ENCODE measurements at regions not wholly inside any gene's neighbourhood (a gene's known extent, or its start where the extent isn't known, plus 50 kb on each side); places are given as distances from the start of the nearest gene placed in this dataset.

DNA sequence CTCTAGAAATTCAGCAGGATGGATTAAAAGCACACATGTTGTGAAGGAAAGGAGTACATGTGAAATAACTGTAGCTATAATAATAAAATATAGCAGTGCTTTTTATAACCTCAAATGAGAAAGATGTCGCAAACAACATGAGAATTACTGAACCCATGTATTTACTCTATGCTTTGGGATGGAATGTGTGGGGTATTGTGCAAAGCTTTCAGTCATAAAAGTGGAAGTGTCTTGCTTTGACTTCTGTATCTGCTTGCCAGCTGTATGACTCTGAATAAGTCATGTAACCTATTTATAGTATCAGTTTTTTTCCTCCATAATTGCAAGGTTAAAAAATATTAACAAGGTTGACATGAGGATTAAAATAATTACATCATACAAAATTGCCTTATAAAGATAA is 519.3 kb upstream of the CADM2 start:
- Mint-ChIP-seq H3K4me1 (ENCODE audit: low read depth) (no peaks in the 10 kb centered on the region), H3K9me3 (ENCODE audit: insufficient read depth) (peaks cover 21% of the 10 kb centered on the region), H3K4me3 (no peak overlapping the region), H3K27me3 (ENCODE audit: low read depth) (no peaks in the 10 kb centered on the region), H3K36me3 (ENCODE audit: low read depth) (no peaks in the 10 kb centered on the region), H3K27ac (no peak overlapping the region)
- ATAC-seq (no peak), DNase-seq (no peak)
- CTCF ChIA-PET = no interaction called here
- POLR2A ChIA-PET = no interaction called here

DNA sequence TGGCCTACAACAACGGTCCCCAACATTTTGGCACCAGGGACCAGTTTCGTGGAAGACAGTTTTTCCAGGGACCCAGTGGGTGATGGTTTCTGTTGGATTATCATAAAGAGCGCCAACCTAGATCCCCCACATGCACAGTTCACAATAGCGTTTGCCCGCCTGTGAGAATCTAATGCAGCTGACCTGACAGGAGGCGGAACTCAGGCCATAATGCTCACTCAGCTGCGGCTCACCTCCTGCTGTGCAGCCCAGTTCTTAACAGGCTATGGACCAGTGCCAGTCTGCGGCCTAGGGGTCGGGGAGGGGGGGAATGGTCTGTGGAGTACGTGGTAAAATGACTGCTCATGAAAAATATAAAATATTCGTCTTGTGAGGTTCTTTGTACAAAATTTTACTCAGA is 518.5 kb upstream of the CADM2 start:
- ChIA-PET CTCF (no interaction called here), POLR2A (no interaction called here)
- no peak for DNase-seq
- no peaks in the 10 kb centered on the region for H3K36me3 Mint-ChIP-seq (ENCODE audit: low read depth)
- H3K4me3 Mint-ChIP-seq = no peak overlapping the region
- no peak for ATAC-seq
- H3K9me3 Mint-ChIP-seq (ENCODE audit: insufficient read depth) = peaks cover 22% of the 10 kb centered on the region
- H3K27me3 Mint-ChIP-seq (ENCODE audit: low read depth) = no peaks in the 10 kb centered on the region
- no peak overlapping the region for H3K27ac Mint-ChIP-seq
- H3K4me1 Mint-ChIP-seq (ENCODE audit: low read depth) = no peaks in the 10 kb centered on the region

DNA sequence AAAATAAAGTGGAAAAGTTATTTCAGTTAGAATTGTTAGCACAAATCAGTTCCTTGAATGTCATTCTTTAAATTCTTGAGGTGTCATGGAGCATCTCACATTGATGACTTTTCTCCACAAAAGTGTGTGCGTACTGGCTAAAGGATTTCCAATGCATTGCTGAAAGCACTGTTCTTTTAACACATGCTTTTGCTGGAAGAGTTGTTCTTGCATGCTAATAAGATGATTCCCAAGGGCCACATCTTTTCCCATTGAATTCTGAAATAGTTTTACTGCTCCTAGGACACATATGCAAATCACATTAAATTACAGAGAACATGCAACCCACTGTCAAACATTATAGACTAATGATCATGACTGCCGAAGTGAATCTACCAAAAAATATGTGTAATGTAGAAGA is 516.3 kb upstream of the CADM2 start:
- DNase-seq (no peak), ATAC-seq (no peak)
- H3K9me3 Mint-ChIP-seq (ENCODE audit: insufficient read depth) = peaks cover 28% of the 10 kb centered on the region
- ChIA-PET POLR2A (no interaction called here), CTCF (no interaction called here)
- no peaks in the 10 kb centered on the region for H3K36me3 Mint-ChIP-seq (ENCODE audit: low read depth)
- no peak overlapping the region for H3K4me3 Mint-ChIP-seq
- H3K27me3 Mint-ChIP-seq (ENCODE audit: low read depth) = no peaks in the 10 kb centered on the region
- no peak overlapping the region for H3K27ac Mint-ChIP-seq
- H3K4me1 Mint-ChIP-seq (ENCODE audit: low read depth) = no peaks in the 10 kb centered on the region

DNA sequence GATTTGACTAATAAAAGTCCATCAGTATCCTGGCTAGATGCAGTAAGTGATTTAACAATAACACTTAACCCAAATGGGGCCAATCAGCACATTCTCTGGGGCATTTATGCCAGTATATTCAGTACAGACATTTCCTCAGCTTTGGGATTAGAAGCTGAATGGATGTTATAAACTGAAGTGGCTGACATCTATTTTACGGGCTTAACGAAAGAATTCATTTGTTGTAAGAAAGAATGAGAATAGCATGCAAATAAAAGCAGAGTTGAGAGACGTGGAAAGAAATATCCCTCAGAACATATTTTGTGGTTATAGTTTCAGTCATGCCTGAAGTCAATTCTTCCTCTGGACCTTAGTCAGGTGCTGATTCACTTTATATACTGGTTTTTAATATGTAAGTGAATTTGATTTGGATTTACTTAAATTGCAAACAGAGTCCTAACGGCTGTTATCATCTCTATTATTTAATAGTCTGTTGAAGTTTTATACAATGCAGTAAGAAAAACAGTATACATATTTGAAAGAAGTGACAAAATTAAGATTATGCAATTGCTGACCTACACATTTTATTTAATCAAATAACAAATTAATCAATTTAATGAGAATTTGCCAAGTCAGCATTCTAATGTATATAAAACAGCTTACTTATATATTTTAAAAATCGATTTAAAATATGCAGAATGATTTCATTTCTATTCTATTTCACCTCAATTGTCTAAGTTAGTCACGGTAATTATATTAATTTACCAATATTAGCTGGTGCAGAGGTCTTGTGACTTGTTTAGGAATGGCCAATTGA is 513.9 kb upstream of the CADM2 start:
- Mint-ChIP-seq H3K27me3 (ENCODE audit: low read depth) (no peaks in the 10 kb centered on the region), H3K9me3 (ENCODE audit: insufficient read depth) (peaks cover 21% of the 10 kb centered on the region), H3K4me1 (ENCODE audit: low read depth) (no peaks in the 10 kb centered on the region), H3K27ac (no peak overlapping the region), H3K36me3 (ENCODE audit: low read depth) (no peaks in the 10 kb centered on the region), H3K4me3 (no peak overlapping the region)
- ChIA-PET POLR2A (no interaction called here), CTCF (no interaction called here)
- ATAC-seq (no peak), DNase-seq (no peak)

DNA sequence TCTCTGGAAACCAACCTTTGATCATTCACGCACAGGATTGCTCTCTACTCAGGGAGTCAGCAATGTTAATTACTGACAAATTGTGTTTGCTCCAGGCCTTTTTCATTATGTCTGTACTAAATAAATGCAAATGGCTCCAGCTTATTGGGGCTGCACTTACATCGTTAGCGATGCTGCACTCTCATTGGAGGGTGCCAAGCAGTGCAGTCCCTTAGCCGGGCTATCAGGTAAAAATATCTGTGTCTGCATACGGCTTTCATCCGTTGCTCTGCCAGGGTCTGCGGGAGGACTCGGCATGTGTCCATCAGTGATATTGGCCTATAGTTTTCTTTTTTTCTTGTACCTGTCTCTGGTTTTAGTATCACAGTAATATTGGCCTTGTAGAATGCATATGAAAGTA is 471.5 kb upstream of the CADM2 start:
- POLR2A ChIA-PET = no interaction called here
- no peak overlapping the region for H3K27ac Mint-ChIP-seq
- DNase-seq (no peak), ATAC-seq (no peak)
- no peak overlapping the region for H3K4me3 Mint-ChIP-seq
- no peaks in the 10 kb centered on the region for H3K4me1 Mint-ChIP-seq (ENCODE audit: low read depth)
- no peaks in the 10 kb centered on the region for H3K27me3 Mint-ChIP-seq (ENCODE audit: low read depth)
- H3K36me3 Mint-ChIP-seq (ENCODE audit: low read depth) = no peaks in the 10 kb centered on the region
- H3K9me3 Mint-ChIP-seq (ENCODE audit: insufficient read depth) = peaks cover 16% of the 10 kb centered on the region
- CTCF ChIA-PET = no interaction called here

DNA sequence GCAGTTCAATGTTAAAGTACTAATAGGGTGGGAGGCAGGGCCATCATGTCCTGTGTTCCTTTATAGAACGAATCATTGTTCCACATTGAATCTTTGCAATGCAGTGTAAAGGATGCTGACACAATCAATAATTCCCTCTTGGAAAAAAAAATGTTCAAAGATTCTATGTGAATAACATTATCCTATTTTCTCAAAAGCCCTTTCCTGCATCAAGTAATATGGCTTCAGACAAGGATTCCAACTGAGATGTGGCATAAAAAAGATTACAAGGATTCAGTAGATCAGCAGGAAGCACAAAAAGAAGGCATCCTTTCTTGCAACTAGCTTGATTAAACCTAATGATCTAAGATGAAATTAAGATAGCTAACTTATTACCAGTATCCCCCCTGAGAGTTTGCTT is 454.0 kb upstream of the CADM2 start:
- CTCF ChIA-PET = no interaction called here
- H3K4me1 Mint-ChIP-seq (ENCODE audit: low read depth) = no peaks in the 10 kb centered on the region
- POLR2A ChIA-PET = no interaction called here
- no peaks in the 10 kb centered on the region for H3K27me3 Mint-ChIP-seq (ENCODE audit: low read depth)
- no peak overlapping the region for H3K4me3 Mint-ChIP-seq
- H3K36me3 Mint-ChIP-seq (ENCODE audit: low read depth) = no peaks in the 10 kb centered on the region
- no peak overlapping the region for H3K27ac Mint-ChIP-seq
- DNase-seq (no peak), ATAC-seq (no peak)
- peaks cover 13% of the 10 kb centered on the region for H3K9me3 Mint-ChIP-seq (ENCODE audit: insufficient read depth)

DNA sequence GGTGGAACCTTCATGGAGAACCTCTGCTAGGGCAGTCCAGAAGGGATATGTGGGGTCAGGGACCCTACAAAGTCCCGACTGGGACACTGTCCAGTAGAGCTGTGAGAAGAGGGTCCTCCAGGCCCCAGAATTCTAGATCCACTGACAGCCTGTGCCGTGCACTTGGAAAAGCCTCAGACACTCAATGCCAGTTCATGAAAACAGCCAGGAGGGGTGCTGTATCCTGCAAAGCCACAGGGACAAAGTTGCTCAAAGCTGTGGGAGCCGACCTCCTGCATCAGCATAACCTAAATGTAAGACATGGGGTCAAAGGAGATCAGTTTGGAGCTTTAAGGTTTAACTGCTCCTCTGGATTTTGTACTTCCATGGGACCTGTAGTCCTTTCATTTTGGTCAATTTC is 448.8 kb upstream of the CADM2 start:
- Mint-ChIP-seq H3K27me3 (ENCODE audit: low read depth) (no peaks in the 10 kb centered on the region), H3K27ac (no peak overlapping the region), H3K4me3 (no peak overlapping the region), H3K9me3 (ENCODE audit: insufficient read depth) (peaks cover 13% of the 10 kb centered on the region), H3K4me1 (ENCODE audit: low read depth) (no peaks in the 10 kb centered on the region), H3K36me3 (ENCODE audit: low read depth) (no peaks in the 10 kb centered on the region)
- ATAC-seq (no peak), DNase-seq (no peak)
- CTCF ChIA-PET = no interaction called here
- POLR2A ChIA-PET = no interaction called here

DNA sequence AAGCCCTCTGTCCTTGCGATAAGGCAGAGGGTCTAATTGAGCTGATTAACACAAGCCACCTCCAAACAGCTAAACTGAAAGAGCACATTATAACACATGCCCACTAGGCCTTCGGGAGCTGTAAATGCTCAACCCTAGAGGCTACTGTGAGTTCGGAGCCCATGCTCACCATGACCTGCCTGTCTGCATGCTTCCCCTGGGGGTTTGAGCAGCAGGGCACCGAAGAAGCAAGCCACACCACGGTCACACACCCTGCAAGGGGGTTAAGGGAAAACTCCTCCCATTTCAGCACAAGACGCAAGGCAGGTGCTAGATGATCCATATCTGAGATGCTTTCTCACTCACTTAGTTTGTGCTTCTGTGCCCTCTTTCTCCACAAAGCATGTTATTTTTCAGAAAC is 435.9 kb upstream of the CADM2 start:
- ChIA-PET CTCF (no interaction called here), POLR2A (no interaction called here)
- no peak overlapping the region for H3K27ac Mint-ChIP-seq
- peaks cover 28% of the 10 kb centered on the region for H3K9me3 Mint-ChIP-seq (ENCODE audit: insufficient read depth)
- no peaks in the 10 kb centered on the region for H3K36me3 Mint-ChIP-seq (ENCODE audit: low read depth)
- ATAC-seq (no peak), DNase-seq (no peak)
- no peaks in the 10 kb centered on the region for H3K4me1 Mint-ChIP-seq (ENCODE audit: low read depth)
- H3K4me3 Mint-ChIP-seq = no peak overlapping the region
- no peaks in the 10 kb centered on the region for H3K27me3 Mint-ChIP-seq (ENCODE audit: low read depth)

DNA sequence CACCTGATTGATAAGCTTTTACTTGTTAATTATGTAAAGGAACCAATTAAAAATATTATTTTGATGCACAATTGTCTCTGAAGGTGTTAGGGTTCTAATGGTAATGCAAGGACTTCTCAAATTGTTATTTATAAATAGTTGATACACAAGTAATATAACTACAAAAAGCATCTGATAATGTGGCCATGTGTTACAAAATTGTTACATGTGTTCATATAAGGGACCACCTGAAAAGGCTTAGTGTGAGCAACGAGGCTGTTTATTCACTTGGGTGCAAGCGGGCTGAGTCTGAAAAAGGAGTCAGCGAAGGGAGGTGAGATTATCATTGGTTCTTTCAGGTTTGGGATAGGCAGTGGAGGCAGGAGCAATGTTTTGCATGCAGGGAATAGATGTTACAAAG is 421.9 kb upstream of the CADM2 start:
- no peak overlapping the region for H3K27ac Mint-ChIP-seq

DNA sequence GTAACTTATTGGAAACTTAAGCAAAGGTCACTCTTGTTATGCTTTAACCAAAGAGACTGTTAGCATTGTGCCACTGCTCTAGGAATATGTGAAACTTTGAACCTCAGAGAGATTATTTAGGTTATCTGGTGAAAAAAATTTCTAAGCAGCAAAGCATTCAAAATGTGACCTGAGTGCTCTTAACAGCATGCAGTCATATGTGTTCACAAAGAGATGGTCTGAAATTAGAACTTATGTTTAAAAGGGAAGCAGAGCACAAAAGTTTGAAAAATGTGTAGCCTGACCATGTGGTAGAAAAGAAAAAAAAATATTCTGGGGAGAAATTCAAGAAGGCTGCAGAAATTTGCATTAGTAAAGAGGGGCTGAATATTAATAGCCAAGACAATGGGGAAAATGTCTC is 420.2 kb upstream of the CADM2 start:
- no peaks in the 10 kb centered on the region for H3K4me1 Mint-ChIP-seq (ENCODE audit: low read depth)
- no peak overlapping the region for H3K4me3 Mint-ChIP-seq
- H3K27ac Mint-ChIP-seq = no peak overlapping the region
- ATAC-seq = no peak
- POLR2A ChIA-PET = no interaction called here
- H3K9me3 Mint-ChIP-seq (ENCODE audit: insufficient read depth) = peaks cover 6% of the 10 kb centered on the region
- DNase-seq = no peak
- H3K36me3 Mint-ChIP-seq (ENCODE audit: low read depth) = no peaks in the 10 kb centered on the region
- CTCF ChIA-PET = no interaction called here
- H3K27me3 Mint-ChIP-seq (ENCODE audit: low read depth) = no peaks in the 10 kb centered on the region

More for the DNA sequence above, 421.9 kb upstream of the CADM2 start:
- Mint-ChIP-seq H3K4me3 (no peak overlapping the region), H3K36me3 (ENCODE audit: low read depth) (no peaks in the 10 kb centered on the region), H3K4me1 (ENCODE audit: low read depth) (no peaks in the 10 kb centered on the region), H3K9me3 (ENCODE audit: insufficient read depth) (peaks cover 2% of the 10 kb centered on the region), H3K27me3 (ENCODE audit: low read depth) (no peaks in the 10 kb centered on the region)
- ATAC-seq (no peak), DNase-seq (no peak)
- ChIA-PET CTCF (no interaction called here), POLR2A (no interaction called here)

DNA sequence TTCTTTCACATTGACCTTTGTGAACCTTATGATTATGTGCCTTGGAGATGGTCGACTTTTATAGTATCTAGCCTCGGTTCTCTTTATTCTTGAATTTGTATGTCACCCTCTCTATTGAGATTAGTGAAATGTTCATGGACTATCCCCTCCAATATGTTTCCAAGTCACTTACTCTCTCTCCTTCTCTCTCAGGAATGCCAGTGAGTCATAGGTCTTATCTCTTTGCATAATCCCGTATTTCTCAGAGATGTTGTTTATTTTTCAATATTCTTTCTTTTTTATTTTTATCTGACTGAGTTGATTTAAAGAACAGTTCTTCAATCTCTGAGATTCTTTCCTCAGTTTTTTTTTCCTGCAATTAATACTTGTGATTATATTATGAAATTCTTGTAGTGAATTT is 411.6 kb upstream of the CADM2 start:
- Mint-ChIP-seq H3K9me3 (ENCODE audit: insufficient read depth) (peaks cover 1% of the 10 kb centered on the region), H3K27ac (no peak overlapping the region), H3K27me3 (ENCODE audit: low read depth) (no peaks in the 10 kb centered on the region), H3K36me3 (ENCODE audit: low read depth) (no peaks in the 10 kb centered on the region), H3K4me1 (ENCODE audit: low read depth) (no peaks in the 10 kb centered on the region), H3K4me3 (no peak overlapping the region)
- POLR2A ChIA-PET = no interaction called here
- DNase-seq (no peak), ATAC-seq (no peak)
- CTCF ChIA-PET = interaction anchor here (0.8 kb wide), 1 partner anchor 10 kb away, joined by 5 read pairs; no protein-coding TSS in a partner anchor

DNA sequence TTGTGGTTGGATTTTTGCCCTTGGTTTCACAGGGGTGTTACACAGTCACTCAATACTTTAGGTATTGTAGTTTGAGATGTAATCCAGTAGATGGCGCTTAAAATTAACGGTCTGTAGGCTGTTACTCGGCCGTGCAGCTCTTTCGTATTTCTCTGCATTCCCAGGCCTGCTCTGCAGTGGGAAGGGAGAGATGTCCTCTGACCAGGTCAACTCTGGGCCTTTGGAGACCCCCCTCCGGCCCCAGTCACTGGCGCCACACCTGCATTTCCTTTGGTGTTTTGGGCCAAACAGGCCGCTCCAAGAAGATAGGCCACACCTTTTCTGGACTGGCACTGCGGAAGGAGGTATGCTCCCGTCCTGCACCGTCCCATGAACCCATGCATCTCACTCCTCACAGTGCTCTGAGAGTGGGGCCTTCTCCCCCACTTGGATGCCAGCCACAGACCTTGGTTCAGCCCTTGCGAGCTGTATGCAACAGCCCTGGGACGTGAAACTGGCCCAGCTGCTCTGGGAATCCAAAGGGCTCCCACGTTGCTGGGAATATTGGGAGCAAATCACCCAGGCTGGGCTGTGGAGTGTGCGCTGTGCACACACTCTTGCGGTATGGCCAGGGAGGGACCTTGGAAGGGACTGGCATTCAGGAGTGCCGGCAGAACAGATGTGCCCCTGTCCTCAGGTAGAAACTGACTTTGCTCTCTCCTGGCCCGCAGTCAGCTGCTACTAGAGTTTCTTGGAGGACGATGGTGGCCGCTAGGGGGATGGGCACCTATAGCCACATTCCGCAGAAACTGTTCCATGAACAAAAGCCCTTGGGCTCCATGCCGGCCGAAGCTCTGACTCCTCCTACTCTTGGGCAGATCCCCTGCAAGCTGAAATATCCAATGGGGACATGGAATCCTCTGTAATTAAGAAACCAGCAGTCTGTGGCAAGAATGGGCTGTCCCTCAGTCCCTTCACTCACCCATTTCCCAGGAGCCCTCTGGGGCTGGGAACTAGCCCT is 410.5 kb upstream of the CADM2 start:
- H3K27ac Mint-ChIP-seq = no peak overlapping the region
- POLR2A ChIA-PET = no interaction called here
- H3K4me1 Mint-ChIP-seq (ENCODE audit: low read depth) = no peaks in the 10 kb centered on the region
- ATAC-seq = no peak
- H3K27me3 Mint-ChIP-seq (ENCODE audit: low read depth) = no peaks in the 10 kb centered on the region
- DNase-seq = no peak
- CTCF ChIA-PET = interaction anchor here (0.8 kb wide), 1 partner anchor 9 kb away, joined by 5 read pairs; no protein-coding TSS in a partner anchor
- H3K9me3 Mint-ChIP-seq (ENCODE audit: insufficient read depth) = no peaks in the 10 kb centered on the region
- H3K36me3 Mint-ChIP-seq (ENCODE audit: low read depth) = no peaks in the 10 kb centered on the region
- H3K4me3 Mint-ChIP-seq = no peak overlapping the region

All from activated CD8-positive, alpha-beta T cell treated with anti-CD3 and anti-CD28 coated beads, Interleukin-2, amount 10 ng/mL, durations not matched to agents 7 days and 5 days (primary cell).